ENCODE measurements at regions not wholly inside any gene's neighbourhood (a gene's known extent, or its start where the extent isn't known, plus 50 kb on each side); places are given as distances from the start of the nearest gene placed in this dataset.

- Histone ChIP-seq H3K27me3 (replicated peaks; ENCODE audit: insufficient read depth) (no peaks in the 10 kb centered on the region), H4K20me1 (ENCODE audit: insufficient read depth) (no peaks in the 10 kb centered on the region), H2AFZ (0 out of 2 replicates have a peak overlapping the region, but pooled peaks have one; percentile 22), H3K4me2 (ENCODE audit: unreplicated experiment) (no peak overlapping the region), H3F3A (ENCODE audit: insufficient read depth) (peaks cover 22% of the 10 kb centered on the region), H3K4me1 (ENCODE audit: insufficient read depth) (peaks cover 2% of the 10 kb centered on the region), H3K9me2 (ENCODE audit: insufficient read depth) (no peaks in the 10 kb centered on the region), H3K36me3 (ENCODE audit: low read depth) (no peaks in the 10 kb centered on the region), H3K79me2 (ENCODE audit: insufficient read depth) (no peaks in the 10 kb centered on the region), H3K9me3 (ENCODE audit: low read depth) (no peaks in the 10 kb centered on the region), H3K4me3 (no peak overlapping the region), H3K27ac (no peak overlapping the region), H3K9ac (no peak overlapping the region)
- TF ChIP-seq EZH2phosphoT487 (IDR thresholded peaks at IDR 0.05; ENCODE audit: insufficient read depth, low read depth) (no peak), EZH2 (IDR thresholded peaks at IDR 0.05; ENCODE audit: insufficient read depth, poor library complexity, severe bottlenecking) (no peak)
- in situ Hi-C loops (cut with MboI) = no loop called here
- WGBS, 2 experiments (ENCODE audit: low coverage in 1 of 2, low lambda C conversion rate in 2 of 2, missing lambda C conversion rate in 2 of 2) = 48 to 64% methylated on average over 1 of the region's 1 CpG
- peak; percentile 14 for DNase-seq
Measured at GRCh38 chr7:46028246-46028645, 107.2 kb upstream of the IGFBP3 start.

DNA sequence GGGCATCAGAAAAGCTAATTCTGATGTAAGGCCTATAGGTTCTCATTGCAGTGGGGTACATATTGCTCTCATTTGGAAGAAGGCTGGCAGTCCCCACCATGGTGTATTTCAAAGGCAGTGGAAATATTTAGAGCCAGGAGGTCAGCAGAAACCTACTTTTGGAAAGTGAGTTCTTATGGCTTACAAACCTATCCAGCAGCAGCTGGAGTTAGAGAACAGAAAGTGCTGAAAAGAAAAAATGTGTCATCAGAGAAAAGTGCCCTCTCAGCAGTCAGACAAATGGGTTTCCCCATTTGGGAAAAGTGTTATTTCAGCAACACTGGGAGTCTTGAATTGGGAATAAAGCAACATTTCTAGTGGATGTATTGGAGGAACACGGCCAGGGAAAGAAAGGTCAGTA, 105.7 kb upstream of the IGFBP3 start:
- in situ Hi-C loops (cut with MboI) = no loop called here
- Histone ChIP-seq H3K9ac (no peak overlapping the region), H3K79me2 (ENCODE audit: insufficient read depth) (no peaks in the 10 kb centered on the region), H3K9me3 (ENCODE audit: low read depth) (no peaks in the 10 kb centered on the region), H3K4me2 (ENCODE audit: unreplicated experiment) (no peak overlapping the region), H2AFZ (no peak overlapping the region), H3F3A (ENCODE audit: insufficient read depth) (peaks cover 12% of the 10 kb centered on the region; the same call in 1 of the 2 replicates), H3K27ac (no peak overlapping the region), H4K20me1 (ENCODE audit: insufficient read depth) (no peaks in the 10 kb centered on the region), H3K36me3 (ENCODE audit: low read depth) (no peaks in the 10 kb centered on the region), H3K4me3 (no peak overlapping the region), H3K4me1 (ENCODE audit: insufficient read depth) (no peaks in the 10 kb centered on the region; the same call in 1 of the 2 replicates), H3K9me2 (ENCODE audit: insufficient read depth) (no peaks in the 10 kb centered on the region), H3K27me3 (replicated peaks; ENCODE audit: insufficient read depth) (no peaks in the 10 kb centered on the region)
- 97 to 100% methylated on average over 1 of the region's 1 CpG for WGBS, 2 experiments (ENCODE audit: low coverage in 1 of 2, low lambda C conversion rate in 2 of 2, missing lambda C conversion rate in 2 of 2)
- no peak for TF ChIP-seq EZH2 (IDR thresholded peaks at IDR 0.05; ENCODE audit: insufficient read depth, poor library complexity, severe bottlenecking)
- no peak for TF ChIP-seq EZH2phosphoT487 (IDR thresholded peaks at IDR 0.05; ENCODE audit: insufficient read depth, low read depth)
- no peak for DNase-seq

DNA sequence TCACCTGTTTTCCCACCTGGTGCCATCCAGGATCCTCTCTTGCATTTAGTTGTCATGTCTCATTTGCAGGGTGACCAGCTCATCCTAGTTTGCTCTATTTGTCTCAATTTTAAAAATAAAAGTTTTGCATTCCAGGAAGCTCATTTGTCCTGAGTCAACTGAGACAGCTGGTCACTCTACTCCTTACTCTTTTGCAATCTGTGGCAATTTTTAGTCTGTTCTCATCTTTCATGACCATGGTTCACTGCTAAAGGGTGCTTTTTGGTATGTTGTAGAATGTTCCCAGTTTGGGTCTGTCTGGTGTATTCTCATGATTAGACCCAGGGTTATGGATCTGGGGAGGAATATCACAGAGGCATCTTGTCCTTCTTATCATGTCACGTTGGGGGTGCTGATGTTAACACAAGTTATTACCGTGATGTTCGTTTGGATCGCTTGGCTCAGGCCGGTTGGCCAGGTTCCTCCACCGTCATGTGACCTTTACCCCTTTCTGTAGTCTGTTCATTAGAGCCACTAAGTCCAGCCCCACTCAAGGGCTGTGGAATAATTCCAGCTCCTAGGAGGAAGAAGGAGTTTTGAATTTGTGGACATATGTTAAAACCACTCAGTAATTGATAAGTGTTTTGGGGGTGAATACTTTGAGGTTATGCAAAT, 103.3 kb upstream of the IGFBP3 start:
- no peaks in the 10 kb centered on the region for H3K36me3 ChIP-seq (ENCODE audit: low read depth)
- H3K9me2 ChIP-seq (ENCODE audit: insufficient read depth) = no peaks in the 10 kb centered on the region
- H3K27me3 ChIP-seq (replicated peaks; ENCODE audit: insufficient read depth) = no peaks in the 10 kb centered on the region
- H3K9ac ChIP-seq = no peak overlapping the region
- 88% methylated on average over 6 of the region's 6 CpGs for WGBS, 2 experiments (ENCODE audit: low coverage in 1 of 2, low lambda C conversion rate in 2 of 2, missing lambda C conversion rate in 2 of 2)
- peak; percentile 46 for DNase-seq
- peaks cover 12% of the 10 kb centered on the region; the same call in 1 of the 2 replicates for H3F3A ChIP-seq (ENCODE audit: insufficient read depth)
- no peak overlapping the region for H3K4me2 ChIP-seq (ENCODE audit: unreplicated experiment)
- H4K20me1 ChIP-seq (ENCODE audit: insufficient read depth) = no peaks in the 10 kb centered on the region
- H3K4me1 ChIP-seq (ENCODE audit: insufficient read depth) = no peaks in the 10 kb centered on the region; the same call in 1 of the 2 replicates
- H2AFZ ChIP-seq = 0 out of 2 replicates have a peak overlapping the region, but pooled peaks have one; percentile 8
- TF ChIP-seq EZH2phosphoT487 (IDR thresholded peaks at IDR 0.05; ENCODE audit: insufficient read depth, low read depth) = no peak
- no peak for TF ChIP-seq EZH2 (IDR thresholded peaks at IDR 0.05; ENCODE audit: insufficient read depth, poor library complexity, severe bottlenecking)
- no peaks in the 10 kb centered on the region for H3K9me3 ChIP-seq (ENCODE audit: low read depth)
- in situ Hi-C loops (cut with MboI) = no loop called here
- H3K4me3 ChIP-seq = no peak overlapping the region
- no peak overlapping the region for H3K27ac ChIP-seq
- no peaks in the 10 kb centered on the region for H3K79me2 ChIP-seq (ENCODE audit: insufficient read depth)

DNA sequence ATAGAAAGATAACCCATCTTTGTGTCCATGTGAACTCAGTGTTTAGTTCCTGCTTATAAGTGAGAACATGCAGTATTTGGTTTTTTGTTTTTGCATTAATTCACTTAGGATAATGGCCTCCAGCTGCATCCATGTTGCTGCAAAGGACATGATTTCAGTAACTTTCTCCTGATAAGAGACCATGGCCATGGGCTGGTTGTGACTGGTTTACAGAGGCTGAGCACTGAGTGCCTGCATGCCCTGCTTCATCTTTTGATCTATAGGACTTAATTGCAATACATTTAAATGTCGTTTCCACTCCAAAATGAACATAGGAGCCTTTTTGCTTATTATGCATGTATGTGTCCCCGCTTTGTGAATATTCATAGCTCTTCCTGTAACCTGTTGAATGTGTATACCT, 101.3 kb upstream of the IGFBP3 start:
- Histone ChIP-seq H3K4me2 (ENCODE audit: unreplicated experiment) (no peak overlapping the region), H4K20me1 (ENCODE audit: insufficient read depth) (no peaks in the 10 kb centered on the region), H3K4me1 (ENCODE audit: insufficient read depth) (no peaks in the 10 kb centered on the region; the same call in 1 of the 2 replicates), H3K9me3 (ENCODE audit: low read depth) (no peaks in the 10 kb centered on the region), H3K79me2 (ENCODE audit: insufficient read depth) (no peaks in the 10 kb centered on the region), H3K27me3 (replicated peaks; ENCODE audit: insufficient read depth) (no peaks in the 10 kb centered on the region), H3K4me3 (no peak overlapping the region), H3K27ac (no peak overlapping the region), H3F3A (ENCODE audit: insufficient read depth) (no peaks in the 10 kb centered on the region; the same call in 1 of the 2 replicates), H3K9me2 (ENCODE audit: insufficient read depth) (no peaks in the 10 kb centered on the region), H3K9ac (no peak overlapping the region), H3K36me3 (ENCODE audit: low read depth) (no peaks in the 10 kb centered on the region), H2AFZ (no peak overlapping the region)
- WGBS, 2 experiments (ENCODE audit: low coverage in 1 of 2, low lambda C conversion rate in 2 of 2, missing lambda C conversion rate in 2 of 2) = 92 to 95% methylated on average over 2 of the region's 2 CpGs
- TF ChIP-seq EZH2 (IDR thresholded peaks at IDR 0.05; ENCODE audit: insufficient read depth, poor library complexity, severe bottlenecking) (no peak), EZH2phosphoT487 (IDR thresholded peaks at IDR 0.05; ENCODE audit: insufficient read depth, low read depth) (no peak)
- DNase-seq = no peak
- in situ Hi-C loops (cut with MboI) = no loop called here

Measured in GM23248 (cell line).